WERI-Rb-1 (cell line): ENCODE measurements at regions not wholly inside any gene's neighbourhood (a gene's known extent, or its start where the extent isn't known, plus 50 kb on each side); places are given as distances from the start of the nearest gene placed in this dataset.
"Not testable (repeated sequence)": the region's sequence is repeated elsewhere in the genome, so short reads cannot be mapped to it uniquely, and the experiment has no call there.

Source experiments
- DNase-seq: peaks from one replicate; pipeline ENCODE4 v3.0.0-alpha.2; 2020
- H3K27ac ChIP-seq: fragments of 250-450 bp; sonication (Bioruptor Pico); 2 replicates; pipeline ENCODE4 v1.5.1; 2020; ENCODE audit warnings: mild to moderate bottlenecking, moderate library complexity
- H3K27me3 ChIP-seq: fragments of 250-450 bp; sonication (Bioruptor Pico); 2 replicates; pipeline ENCODE4 v1.5.1; 2021; ENCODE audit warnings: mild to moderate bottlenecking, low read depth, moderate library complexity; ENCODE audit not compliant: insufficient read depth, severe bottlenecking
- H3K36me3 ChIP-seq: fragments of 250-450 bp; sonication (Bioruptor Pico); 2 replicates; pipeline ENCODE4 v1.5.1; 2020; ENCODE audit warnings: mild to moderate bottlenecking, moderate library complexity
- H3K4me3 ChIP-seq: 2 replicates; pipeline ENCODE4 v1.5.1; 2011; ENCODE audit warnings: low read depth, mild to moderate bottlenecking, control low read depth, low read length
- H3K9me3 ChIP-seq: fragments of 250-450 bp; sonication (Bioruptor Pico); 2 replicates; pipeline ENCODE4 v1.5.1; 2021; ENCODE audit warnings: mild to moderate bottlenecking, moderate library complexity; ENCODE audit not compliant: severe bottlenecking
- TF ChIP-seq, protein P1 (sequence below): IDR thresholded peaks from 2 replicates; pipeline ENCODE4 v1.5.1; 2011; ENCODE audit warnings: low read depth, mild to moderate bottlenecking, control low read depth, inconsistent platforms, low read length

DNA sequence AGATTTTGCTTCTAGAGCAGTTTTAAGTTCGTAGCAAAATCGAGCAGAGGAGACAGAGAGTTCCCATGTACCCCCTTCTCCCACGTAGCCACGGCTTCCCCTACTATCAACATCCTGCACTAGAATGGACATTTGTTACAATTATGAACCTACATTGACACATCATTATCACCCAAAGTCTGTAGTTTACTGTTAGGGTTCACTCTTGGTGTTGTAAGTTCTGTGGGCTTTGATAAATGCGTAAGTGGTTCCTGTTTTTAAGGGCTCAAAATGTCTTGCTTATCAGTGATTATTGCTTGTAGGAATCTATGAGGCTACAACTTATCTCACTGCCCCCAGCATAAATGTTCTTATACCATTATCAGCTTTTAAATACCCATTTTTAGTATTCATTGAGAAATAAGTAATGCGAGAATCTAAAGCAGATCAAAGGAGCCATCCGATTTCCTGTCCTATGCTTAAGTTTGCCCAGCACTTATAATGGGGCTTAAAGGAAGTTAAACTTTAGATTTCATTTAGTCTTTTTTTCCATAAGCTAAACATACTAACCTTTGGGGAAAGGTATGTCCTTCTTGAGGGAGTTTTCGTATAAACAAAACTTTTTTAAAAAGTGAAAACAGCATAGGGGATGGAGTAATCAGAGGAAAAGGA is 118.7 kb downstream of the HAUS1 start:
- Histone ChIP-seq H3K9me3 (no peaks in the 10 kb centered on the region), H3K27me3 (no peaks in the 10 kb centered on the region), H3K4me3 (no peak overlapping the region), H3K36me3 (peaks cover 15% of the 10 kb centered on the region), H3K27ac (no peak overlapping the region)
- DNase-seq, result no peak
- TF ChIP-seq, protein P1, sequence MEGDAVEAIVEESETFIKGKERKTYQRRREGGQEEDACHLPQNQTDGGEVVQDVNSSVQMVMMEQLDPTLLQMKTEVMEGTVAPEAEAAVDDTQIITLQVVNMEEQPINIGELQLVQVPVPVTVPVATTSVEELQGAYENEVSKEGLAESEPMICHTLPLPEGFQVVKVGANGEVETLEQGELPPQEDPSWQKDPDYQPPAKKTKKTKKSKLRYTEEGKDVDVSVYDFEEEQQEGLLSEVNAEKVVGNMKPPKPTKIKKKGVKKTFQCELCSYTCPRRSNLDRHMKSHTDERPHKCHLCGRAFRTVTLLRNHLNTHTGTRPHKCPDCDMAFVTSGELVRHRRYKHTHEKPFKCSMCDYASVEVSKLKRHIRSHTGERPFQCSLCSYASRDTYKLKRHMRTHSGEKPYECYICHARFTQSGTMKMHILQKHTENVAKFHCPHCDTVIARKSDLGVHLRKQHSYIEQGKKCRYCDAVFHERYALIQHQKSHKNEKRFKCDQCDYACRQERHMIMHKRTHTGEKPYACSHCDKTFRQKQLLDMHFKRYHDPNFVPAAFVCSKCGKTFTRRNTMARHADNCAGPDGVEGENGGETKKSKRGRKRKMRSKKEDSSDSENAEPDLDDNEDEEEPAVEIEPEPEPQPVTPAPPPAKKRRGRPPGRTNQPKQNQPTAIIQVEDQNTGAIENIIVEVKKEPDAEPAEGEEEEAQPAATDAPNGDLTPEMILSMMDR, result no peak

DNA sequence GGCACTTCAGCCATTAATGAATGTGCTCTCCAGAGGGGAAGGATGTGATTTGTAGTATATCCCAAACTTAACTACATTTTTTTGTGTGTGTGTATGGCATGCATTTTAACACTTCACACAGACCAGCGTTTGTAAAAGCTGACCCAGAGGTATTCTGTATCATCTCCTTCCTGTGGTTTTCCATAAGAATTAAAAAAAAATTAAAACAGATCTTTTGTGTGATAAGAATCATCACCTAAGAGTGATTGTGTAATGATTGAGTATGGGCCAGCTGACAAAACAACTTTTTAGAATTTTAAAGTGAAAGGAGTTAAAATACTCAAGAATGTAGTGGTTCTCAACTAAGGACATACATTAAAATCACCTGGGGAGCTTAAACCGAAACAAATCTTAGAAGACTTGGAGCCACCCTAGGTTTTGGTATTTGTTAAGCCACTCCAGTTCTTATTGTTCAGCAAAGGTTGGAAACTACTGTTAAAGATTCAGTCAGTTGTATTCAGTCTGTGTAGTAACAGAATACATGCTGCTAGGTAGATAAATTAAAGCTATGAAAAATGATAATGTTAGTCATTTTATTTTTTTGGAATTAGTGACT is 120.1 kb downstream of the HAUS1 start:
- Histone ChIP-seq H3K36me3 (peaks cover 8% of the 10 kb centered on the region; the same call in 1 of the 2 replicates), H3K9me3 (no peaks in the 10 kb centered on the region), H3K27ac (no peak overlapping the region), H3K4me3 (no peak overlapping the region), H3K27me3 (no peaks in the 10 kb centered on the region)
- TF ChIP-seq, protein P1, result no peak
- DNase-seq, result no peak

DNA sequence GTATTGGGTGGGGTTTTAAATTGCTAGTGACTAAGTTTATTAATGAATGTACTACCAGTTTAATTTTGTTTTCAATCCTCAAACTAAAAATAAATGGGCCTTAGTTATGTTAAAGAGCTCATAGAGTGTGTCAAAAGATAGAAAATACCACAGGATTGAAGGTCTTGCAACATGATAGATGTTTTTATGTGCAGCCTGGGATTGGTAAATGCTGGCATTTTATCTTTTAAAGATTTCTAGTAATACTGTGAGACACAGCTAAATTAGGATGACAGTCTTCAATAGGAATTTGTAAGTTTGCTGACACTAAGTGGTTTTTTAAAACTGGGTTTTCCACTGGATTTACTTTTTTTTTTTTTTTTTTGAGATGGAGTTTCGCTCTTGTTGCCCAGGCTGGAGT is 122.3 kb downstream of the HAUS1 start:
- Histone ChIP-seq H3K4me3 (no peak overlapping the region), H3K27me3 (no peaks in the 10 kb centered on the region), H3K9me3 (no peaks in the 10 kb centered on the region), H3K36me3 (no peaks in the 10 kb centered on the region), H3K27ac (no peak overlapping the region)
- no peak for DNase-seq
- TF ChIP-seq, protein P1, result no peak

DNA sequence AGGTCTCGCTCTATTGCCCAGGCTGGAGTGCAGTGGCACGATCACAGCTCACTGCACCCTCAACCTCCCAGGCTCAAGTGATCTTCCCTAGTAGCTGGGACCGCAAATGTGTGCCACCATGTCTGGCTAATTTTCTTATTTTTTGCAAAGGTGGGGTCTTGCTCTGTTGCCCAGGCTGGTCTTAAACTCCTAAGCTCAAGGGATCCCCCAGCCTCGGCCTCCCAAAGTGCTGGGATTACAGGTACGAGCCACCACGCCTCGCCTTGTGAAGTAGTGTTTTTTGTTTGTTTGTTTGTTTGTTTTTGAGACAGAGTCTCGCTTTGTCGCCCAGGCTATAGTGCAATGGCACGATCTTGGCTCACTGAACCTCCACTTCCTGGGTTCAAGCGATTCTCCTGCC is 125.5 kb downstream of the HAUS1 start:
- H3K27me3 ChIP-seq, DNase-seq, H3K4me3 ChIP-seq, H3K36me3 ChIP-seq, H3K27ac ChIP-seq, H3K9me3 ChIP-seq: not testable (repeated sequence)

DNA sequence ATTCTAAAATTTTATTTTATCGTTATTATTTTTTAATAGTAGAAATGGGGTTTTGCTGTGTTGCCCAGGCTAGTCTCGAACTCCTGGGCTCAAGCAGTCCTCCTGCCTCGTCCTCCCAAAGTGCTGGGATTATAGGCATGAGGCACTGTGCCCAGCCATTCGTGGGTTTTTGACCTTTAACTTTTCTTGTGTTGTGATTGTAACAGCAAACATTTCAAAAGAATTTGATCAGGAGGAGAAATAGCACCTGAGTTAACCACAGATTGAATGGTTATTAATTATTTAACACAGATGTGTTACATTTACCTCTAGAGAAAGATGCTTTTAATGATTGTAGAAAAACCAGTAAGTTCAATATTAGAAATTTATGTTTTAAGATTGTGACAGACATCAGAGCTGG is 132.0 kb downstream of the HAUS1 start:
- no peaks in the 10 kb centered on the region for H3K27me3 ChIP-seq
- TF ChIP-seq, protein P1, result no peak
- no peak overlapping the region for H3K4me3 ChIP-seq
- DNase-seq, result no peak
- H3K27ac ChIP-seq, result no peak overlapping the region
- H3K36me3 ChIP-seq, result no peaks in the 10 kb centered on the region
- no peaks in the 10 kb centered on the region for H3K9me3 ChIP-seq

DNA sequence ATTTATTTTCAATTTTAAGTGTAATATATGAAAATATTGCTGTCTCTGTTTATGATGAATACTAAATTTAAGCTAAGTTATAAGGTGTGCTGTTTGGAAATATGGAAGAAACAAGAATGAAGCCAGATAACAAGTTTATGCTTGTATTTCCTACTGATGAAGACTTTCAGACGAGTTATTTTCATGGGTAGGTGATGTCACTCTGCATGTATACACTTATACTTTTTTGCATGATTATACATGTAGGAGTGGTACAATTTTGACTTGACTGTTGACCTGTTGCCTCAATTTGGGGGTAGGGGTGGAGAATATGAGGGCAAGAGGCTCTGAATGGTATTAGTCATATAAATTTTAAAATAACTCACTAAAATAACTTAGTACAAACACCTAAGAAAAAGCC is 133.7 kb downstream of the HAUS1 start:
- TF ChIP-seq, protein P1, result no peak
- no peaks in the 10 kb centered on the region for H3K9me3 ChIP-seq
- no peaks in the 10 kb centered on the region for H3K36me3 ChIP-seq
- DNase-seq, result no peak
- no peaks in the 10 kb centered on the region for H3K27me3 ChIP-seq
- H3K4me3 ChIP-seq, result no peak overlapping the region
- H3K27ac ChIP-seq, result no peak overlapping the region
